K562 (cell line): ENCODE measurements at regions not wholly inside any gene's neighbourhood (a gene's known extent, or its start where the extent isn't known, plus 50 kb on each side); places are given as distances from the start of the nearest gene placed in this dataset.

ENCODE experiments used
- ARHGAP35 ChIP-seq: fragments of 450-650 bp; IDR thresholded peaks from 2 replicates; pipeline ENCODE4 v1.6.1; 2018; ENCODE audit not compliant: partially characterized antibody
- CTBP1 ChIP-seq: fragments of 450-650 bp; IDR thresholded peaks from 2 replicates; pipeline ENCODE4 v1.6.1; 2016; ENCODE audit warnings: borderline replicate concordance
- EP300 ChIP-seq: IDR thresholded peaks from 2 replicates; pipeline ENCODE4 v1.6.1; 2012; ENCODE audit warnings: low read length, improper control_type of control experiment
- ETV1 ChIP-seq: fragments of 450-650 bp; conservative IDR thresholded peaks from 2 replicates; pipeline ENCODE4 v1.6.1; 2016; ENCODE audit warnings: missing genetic modification characterization, control low read depth, low read depth, missing compliant biosample characterization
- FOXA1 ChIP-seq: fragments of 450-650 bp; IDR thresholded peaks from 2 replicates; pipeline ENCODE4 v1.6.1; 2016; ENCODE audit warnings: mild to moderate bottlenecking, borderline replicate concordance
- POLR2B ChIP-seq: fragments of 450-650 bp; IDR thresholded peaks from 2 replicates; pipeline ENCODE4 v1.6.1; 2018; ENCODE audit warnings: low read depth; ENCODE audit not compliant: partially characterized antibody
- POU5F1 ChIP-seq: fragments of 150-350 bp; IDR thresholded peaks from 2 replicates; pipeline ENCODE4 v1.6.1; 2014; ENCODE audit warnings: borderline replicate concordance, low read length, low read depth, mild to moderate bottlenecking; ENCODE audit not compliant: partially characterized antibody
- PURB ChIP-seq: sonication (generic); formaldehyde crosslinking; IDR thresholded peaks from 2 replicates; pipeline ENCODE4 v1.9.0; 2021; ENCODE audit warnings: low read depth, mild to moderate bottlenecking, missing genetic modification reagents
- SIN3A ChIP-seq, 2 experiments: fragments of 150-350 bp in 1 of 2; IDR thresholded peaks; 2 replicates each; pipeline ENCODE4 v1.6.1; 2011 to 2016; ENCODE audit warnings: borderline replicate concordance in 2 of 2, low read depth in 2 of 2, low read length in 2 of 2, mild to moderate bottlenecking in 2 of 2, moderate library complexity in 2 of 2; ENCODE audit not compliant: control insufficient read depth in 1 of 2
- TF ChIP-seq, protein P1 (sequence below): fragments of 250-450 bp; sonication (Bioruptor Pico); IDR thresholded peaks from 2 replicates; pipeline ENCODE4 v1.5.0; 2021; ENCODE audit warnings: mild to moderate bottlenecking, moderate library complexity
- TF ChIP-seq, protein P2 (sequence below): fragments of 200-800 bp; sonication (Bioruptor generic); IDR thresholded peaks from 2 replicates; pipeline ENCODE4 v1.6.1; 2017; ENCODE audit warnings: missing genetic modification characterization, missing compliant biosample characterization
- TF ChIP-seq, protein P3 (sequence below): fragments of 450-650 bp; formaldehyde crosslinking; IDR thresholded peaks from 2 replicates; pipeline ENCODE4 v1.4.0; 2020; ENCODE audit warnings: mild to moderate bottlenecking, mixed read lengths
- TF ChIP-seq, protein P4 (sequence below): sonication (generic); formaldehyde crosslinking; IDR thresholded peaks from 2 replicates; pipeline ENCODE4 v1.8.0; 2023; ENCODE audit warnings: mild to moderate bottlenecking, missing genetic modification reagents
- TF ChIP-seq, protein P5 (sequence below): sonication (generic); formaldehyde crosslinking; IDR thresholded peaks from 2 replicates; pipeline ENCODE4 v1.5.0; 2020; ENCODE audit warnings: missing genetic modification reagents
- TF ChIP-seq, protein P6 (sequence below): sonication (generic); formaldehyde crosslinking; IDR thresholded peaks from 2 replicates; pipeline ENCODE4 v1.8.0; 2022; ENCODE audit warnings: mild to moderate bottlenecking, missing genetic modification reagents

DNA sequence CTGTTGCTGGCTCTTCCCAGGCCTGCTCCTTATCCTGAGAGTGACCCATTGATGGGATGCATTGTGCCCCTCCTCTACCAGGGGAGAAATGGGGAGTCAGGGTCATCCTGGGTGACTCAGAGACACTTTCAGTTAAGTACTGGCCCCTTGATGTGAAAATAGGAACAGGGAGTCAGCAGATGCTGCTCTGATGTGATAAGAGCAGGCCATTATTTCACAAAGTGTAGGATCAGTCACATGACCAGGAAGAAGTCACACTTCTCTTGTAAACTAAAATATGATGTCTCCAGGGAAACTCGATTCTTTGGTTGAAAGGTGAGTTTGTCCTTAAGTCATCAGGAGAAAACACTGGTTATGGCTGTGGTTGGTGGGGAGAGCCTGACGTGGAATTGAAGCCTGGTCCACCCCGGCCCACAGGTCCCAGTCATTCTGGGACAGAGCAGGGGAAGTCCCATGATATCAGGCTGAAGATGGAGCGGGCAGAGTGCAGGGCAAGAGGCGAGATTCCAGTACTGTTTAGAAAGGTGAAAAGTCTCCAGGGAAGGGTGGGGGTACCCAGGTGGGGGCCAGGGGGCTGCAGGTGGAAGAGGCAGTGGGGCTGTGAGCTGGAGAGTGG is 88.6 kb upstream of the NLRP1 start (continued):
- TF ChIP-seq, protein P1, sequence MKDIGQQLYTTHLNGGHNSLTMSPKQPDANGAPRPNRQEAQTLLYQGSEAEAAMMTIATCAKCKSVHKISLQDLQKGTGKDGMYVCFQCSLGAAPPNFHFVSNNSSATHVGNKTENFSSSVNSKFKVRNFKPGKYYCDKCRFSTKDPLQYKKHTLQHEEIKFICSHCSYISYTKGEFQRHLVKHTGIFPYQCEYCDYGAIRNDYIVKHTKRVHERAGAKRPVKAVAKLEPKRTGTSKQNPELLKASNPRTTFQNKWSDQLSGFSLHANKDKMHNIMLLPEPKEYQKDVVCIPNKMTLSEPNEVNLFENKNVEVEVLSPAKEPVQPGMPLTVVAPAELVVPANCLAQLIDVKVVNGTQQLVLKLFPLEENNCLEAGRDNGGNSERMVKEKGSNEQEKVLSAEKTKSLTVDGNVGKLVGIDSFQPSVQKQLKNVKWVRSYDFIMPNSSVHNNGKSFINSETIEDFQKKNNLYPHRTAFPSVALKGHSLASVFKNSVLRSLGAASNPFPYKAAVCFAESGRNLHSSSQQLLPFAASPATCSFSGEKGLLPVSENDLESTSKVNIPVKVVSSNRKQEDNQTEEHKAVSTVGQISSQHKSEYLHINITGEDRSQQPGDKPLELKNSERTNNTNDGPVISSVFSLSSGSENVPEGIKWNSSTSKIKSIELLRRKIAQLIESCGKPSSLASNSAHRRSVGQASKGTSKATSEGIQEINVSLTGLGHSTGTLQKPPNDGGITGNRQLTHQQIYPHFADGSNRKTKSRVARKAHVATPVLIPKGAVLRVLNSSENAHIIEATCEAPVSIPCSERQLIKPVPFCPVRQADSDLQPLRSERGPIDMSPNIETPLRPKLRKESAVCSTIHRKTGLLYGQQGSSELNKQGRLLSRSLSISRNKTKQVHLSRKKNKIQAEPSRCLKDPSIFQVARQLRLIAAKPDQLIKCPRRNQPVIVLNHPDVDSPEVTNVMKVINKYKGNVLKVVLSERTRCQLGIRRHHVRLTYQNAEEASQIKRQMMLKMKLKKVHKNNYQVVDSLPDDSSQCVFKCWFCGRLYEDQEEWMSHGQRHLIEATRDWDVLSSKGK (CRISPR knock-in tag): no peak
- TF ChIP-seq, protein P2, sequence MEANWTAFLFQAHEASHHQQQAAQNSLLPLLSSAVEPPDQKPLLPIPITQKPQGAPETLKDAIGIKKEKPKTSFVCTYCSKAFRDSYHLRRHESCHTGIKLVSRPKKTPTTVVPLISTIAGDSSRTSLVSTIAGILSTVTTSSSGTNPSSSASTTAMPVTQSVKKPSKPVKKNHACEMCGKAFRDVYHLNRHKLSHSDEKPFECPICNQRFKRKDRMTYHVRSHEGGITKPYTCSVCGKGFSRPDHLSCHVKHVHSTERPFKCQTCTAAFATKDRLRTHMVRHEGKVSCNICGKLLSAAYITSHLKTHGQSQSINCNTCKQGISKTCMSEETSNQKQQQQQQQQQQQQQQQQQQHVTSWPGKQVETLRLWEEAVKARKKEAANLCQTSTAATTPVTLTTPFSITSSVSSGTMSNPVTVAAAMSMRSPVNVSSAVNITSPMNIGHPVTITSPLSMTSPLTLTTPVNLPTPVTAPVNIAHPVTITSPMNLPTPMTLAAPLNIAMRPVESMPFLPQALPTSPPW (CRISPR knock-in tag): no peak
- TF ChIP-seq POLR2B (no peak), EP300 (no peak), POU5F1 (no peak), CTBP1 (peak; percentile 32; the same call in 1 of the 2 replicates), SIN3A (IDR thresholded peaks at IDR 0.05; ENCODE audit: borderline replicate concordance in 2 of 2, control insufficient read depth in 1 of 2, low read depth in 2 of 2, low read length in 2 of 2) (no peak), PURB (CRISPR knock-in tag) (no peak), ETV1 (tag) (no peak), FOXA1 (no peak), ARHGAP35 (no peak)
- TF ChIP-seq, protein P3, sequence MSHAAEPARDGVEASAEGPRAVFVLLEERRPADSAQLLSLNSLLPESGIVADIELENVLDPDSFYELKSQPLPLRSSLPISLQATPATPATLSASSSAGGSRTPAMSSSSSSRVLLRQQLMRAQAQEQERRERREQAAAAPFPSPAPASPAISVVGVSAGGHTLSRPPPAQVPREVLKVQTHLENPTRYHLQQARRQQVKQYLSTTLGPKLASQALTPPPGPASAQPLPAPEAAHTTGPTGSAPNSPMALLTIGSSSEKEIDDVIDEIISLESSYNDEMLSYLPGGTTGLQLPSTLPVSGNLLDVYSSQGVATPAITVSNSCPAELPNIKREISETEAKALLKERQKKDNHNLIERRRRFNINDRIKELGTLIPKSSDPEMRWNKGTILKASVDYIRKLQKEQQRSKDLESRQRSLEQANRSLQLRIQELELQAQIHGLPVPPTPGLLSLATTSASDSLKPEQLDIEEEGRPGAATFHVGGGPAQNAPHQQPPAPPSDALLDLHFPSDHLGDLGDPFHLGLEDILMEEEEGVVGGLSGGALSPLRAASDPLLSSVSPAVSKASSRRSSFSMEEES (CRISPR knock-in tag): peak; percentile 96
- TF ChIP-seq, protein P4, sequence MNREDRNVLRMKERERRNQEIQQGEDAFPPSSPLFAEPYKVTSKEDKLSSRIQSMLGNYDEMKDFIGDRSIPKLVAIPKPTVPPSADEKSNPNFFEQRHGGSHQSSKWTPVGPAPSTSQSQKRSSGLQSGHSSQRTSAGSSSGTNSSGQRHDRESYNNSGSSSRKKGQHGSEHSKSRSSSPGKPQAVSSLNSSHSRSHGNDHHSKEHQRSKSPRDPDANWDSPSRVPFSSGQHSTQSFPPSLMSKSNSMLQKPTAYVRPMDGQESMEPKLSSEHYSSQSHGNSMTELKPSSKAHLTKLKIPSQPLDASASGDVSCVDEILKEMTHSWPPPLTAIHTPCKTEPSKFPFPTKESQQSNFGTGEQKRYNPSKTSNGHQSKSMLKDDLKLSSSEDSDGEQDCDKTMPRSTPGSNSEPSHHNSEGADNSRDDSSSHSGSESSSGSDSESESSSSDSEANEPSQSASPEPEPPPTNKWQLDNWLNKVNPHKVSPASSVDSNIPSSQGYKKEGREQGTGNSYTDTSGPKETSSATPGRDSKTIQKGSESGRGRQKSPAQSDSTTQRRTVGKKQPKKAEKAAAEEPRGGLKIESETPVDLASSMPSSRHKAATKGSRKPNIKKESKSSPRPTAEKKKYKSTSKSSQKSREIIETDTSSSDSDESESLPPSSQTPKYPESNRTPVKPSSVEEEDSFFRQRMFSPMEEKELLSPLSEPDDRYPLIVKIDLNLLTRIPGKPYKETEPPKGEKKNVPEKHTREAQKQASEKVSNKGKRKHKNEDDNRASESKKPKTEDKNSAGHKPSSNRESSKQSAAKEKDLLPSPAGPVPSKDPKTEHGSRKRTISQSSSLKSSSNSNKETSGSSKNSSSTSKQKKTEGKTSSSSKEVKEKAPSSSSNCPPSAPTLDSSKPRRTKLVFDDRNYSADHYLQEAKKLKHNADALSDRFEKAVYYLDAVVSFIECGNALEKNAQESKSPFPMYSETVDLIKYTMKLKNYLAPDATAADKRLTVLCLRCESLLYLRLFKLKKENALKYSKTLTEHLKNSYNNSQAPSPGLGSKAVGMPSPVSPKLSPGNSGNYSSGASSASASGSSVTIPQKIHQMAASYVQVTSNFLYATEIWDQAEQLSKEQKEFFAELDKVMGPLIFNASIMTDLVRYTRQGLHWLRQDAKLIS: no peak
- TF ChIP-seq, protein P5, sequence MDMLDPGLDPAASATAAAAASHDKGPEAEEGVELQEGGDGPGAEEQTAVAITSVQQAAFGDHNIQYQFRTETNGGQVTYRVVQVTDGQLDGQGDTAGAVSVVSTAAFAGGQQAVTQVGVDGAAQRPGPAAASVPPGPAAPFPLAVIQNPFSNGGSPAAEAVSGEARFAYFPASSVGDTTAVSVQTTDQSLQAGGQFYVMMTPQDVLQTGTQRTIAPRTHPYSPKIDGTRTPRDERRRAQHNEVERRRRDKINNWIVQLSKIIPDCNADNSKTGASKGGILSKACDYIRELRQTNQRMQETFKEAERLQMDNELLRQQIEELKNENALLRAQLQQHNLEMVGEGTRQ: peak; percentile 52; the same call in 1 of the 2 replicates
- TF ChIP-seq, protein P6, sequence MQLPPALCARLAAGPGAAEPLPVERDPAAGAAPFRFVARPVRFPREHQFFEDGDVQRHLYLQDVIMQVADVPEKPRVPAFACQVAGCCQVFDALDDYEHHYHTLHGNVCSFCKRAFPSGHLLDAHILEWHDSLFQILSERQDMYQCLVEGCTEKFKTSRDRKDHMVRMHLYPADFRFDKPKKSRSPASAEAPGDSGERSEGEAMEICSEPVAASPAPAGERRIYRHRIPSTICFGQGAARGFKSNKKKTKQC (CRISPR knock-in tag): no peak
